GM21576 (cell line): ENCODE measurements at regions not wholly inside any gene's neighbourhood (a gene's known extent, or its start where the extent isn't known, plus 50 kb on each side); places are given as distances from the start of the nearest gene placed in this dataset.
"Not testable (repeated sequence)": the region's sequence is repeated elsewhere in the genome, so short reads cannot be mapped to it uniquely, and the experiment has no call there.

Source experiments
- ATAC-seq: cut with Tn5 transposase; IDR thresholded peaks from one replicate; pipeline ENCODE4 v1.9.1; 2021; ENCODE audit warnings: mild to moderate bottlenecking, moderate library complexity; ENCODE audit not compliant: unreplicated experiment

DNA sequence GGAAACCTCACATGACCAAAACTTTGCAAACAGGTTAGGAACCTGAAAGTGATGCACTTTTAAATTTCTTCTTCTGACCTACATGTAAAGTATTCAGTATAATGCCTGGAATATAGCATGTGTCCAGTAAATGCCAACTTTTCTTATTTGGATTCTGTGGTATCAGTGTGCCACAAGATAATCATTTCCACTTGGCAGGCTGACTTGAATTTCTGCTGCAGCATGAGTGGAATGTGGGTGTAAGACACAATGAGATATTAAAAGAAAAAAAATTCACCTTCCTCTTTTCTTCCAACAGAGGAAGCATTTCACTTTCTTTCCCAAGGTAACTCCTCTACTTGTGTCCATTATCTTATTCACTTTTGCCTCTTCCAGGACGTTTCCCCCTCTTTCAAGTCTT, 141.9 kb upstream of the PRKD1 start:
- no peak for ATAC-seq

- ATAC-seq = not testable (repeated sequence)
These were observed 144.8 kb upstream of the PRKD1 start for GRCh38 chr14:30072454-30072853.

DNA sequence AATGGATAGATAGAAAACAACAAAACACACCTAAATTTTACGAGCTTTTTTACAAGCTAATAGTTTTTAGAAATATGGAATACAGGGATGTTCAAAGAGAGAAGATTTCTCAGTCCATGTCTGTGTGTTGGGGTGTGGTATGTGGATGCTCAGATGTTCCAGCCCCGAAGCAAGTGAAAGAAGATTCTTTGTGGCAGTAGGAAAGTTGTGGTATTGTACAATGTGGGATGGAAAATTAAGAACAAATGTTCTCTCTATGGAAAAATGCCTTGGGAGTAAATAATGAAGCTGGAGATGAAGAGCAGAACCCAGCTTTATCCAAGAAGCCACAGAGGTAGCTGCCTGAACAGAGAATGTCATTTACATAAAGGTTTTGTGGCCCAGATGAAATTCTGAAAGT, 150.3 kb upstream of the PRKD1 start:
- no peak for ATAC-seq

GRCh38 chr14:30078811-30079402, 151.3 kb upstream of the PRKD1 start:
- no peak for ATAC-seq

- ATAC-seq = no peak
These were observed 154.8 kb upstream of the PRKD1 start for GRCh38 chr14:30082486-30082885.

- ATAC-seq = no peak
These were observed 157.2 kb upstream of the PRKD1 start for GRCh38 chr14:30084811-30085210.

DNA sequence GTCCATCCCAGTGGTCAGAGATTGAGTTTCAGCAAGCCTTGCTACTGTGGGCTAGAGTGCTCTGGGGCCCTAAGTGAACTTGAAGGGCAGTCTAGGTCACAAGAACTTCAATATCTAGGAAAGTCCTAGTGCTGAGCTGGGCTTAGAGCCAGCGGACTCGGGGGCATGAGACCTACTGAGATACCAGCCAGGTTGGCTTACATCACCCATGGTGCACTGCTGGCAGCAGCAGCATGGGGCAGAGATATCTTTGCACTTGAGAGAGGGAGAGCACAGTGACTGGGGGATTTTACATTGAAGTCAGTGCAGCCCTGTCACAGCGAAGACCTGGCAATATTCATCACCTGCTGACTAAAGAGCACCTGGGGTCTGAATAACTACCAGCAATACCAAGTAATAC, 158.3 kb upstream of the PRKD1 start:
- no peak for ATAC-seq

GRCh38 chr14:30088620-30089019, 161.0 kb upstream of the PRKD1 start:
- no peak for ATAC-seq

- no peak for ATAC-seq
These were observed 181.5 kb upstream of the PRKD1 start for GRCh38 chr14:30108975-30109700.

GRCh38 chr14:30114051-30114450, 186.4 kb upstream of the PRKD1 start:
- no peak for ATAC-seq

DNA sequence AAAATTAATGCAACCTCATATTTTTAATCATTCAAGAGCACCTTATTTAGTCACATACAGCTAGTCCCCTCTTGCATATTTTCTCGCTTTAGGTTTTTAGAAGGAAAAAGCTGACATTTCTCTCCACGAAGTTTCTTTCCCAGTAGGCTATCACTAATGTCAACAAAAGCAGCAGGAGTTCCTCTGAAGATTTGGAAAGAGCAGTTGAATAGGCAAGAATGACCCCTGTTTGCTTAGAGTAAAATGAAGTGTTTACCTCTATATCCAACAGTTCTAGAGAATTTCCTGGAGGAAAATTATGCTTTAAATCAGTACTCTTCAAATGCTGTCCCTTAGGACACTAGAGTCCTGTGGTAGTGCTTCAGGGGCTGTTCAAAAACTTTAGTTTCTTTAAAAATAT, 188.1 kb upstream of the PRKD1 start:
- no peak for ATAC-seq

- ATAC-seq = no peak
These were observed 191.5 kb upstream of the PRKD1 start for GRCh38 chr14:30118992-30119640.

GRCh38 chr14:30125322-30125979, 197.8 kb upstream of the PRKD1 start:
- no peak for ATAC-seq

- ATAC-seq = no peak
These were observed 202.2 kb upstream of the PRKD1 start for GRCh38 chr14:30129807-30130206.

DNA sequence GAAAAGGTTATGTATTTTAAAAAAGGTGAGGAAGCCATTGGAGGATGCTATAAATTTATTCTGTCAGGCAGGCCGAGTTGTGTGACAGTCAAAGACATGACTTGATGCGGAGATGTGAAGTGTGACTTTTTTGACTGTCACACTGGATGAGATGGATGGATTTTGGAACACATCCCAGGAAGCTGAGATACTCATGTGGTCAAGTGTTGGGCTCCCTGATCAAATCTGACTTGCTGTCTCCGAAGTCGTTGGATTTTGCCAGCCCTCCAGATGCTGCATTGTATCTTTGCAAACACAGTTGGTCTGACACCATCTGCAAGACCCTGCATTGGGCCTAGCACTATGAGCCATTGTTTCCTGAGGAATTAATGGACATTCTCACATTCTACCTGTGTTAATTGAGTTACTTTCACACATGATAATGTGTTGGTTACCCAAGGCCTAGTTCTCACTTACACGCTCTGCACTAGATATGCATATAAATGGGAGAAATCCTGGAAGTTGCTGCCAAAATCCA, 204.0 kb upstream of the PRKD1 start:
- no peak for ATAC-seq

DNA sequence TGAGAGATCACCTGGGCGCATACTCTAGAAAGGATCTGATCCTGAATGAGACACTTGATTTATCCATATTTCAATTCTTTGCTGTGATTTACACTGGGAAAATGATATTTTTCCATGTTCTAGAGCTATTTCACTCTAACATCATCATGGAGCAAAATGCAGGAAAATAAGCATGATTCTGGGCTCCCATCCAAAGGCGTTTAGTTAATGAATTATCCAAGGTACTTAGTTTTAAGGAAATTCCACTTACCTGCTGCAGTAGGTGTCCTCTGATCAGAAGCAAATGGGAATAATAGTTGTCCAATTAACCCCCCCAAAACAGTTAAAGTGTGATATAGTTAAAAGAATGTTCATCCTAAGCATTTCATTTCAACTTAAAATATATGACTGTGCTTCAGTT, 204.5 kb upstream of the PRKD1 start:
- ATAC-seq = no peak

GRCh38 chr14:30134936-30135335, 207.3 kb upstream of the PRKD1 start:
- no peak for ATAC-seq

DNA sequence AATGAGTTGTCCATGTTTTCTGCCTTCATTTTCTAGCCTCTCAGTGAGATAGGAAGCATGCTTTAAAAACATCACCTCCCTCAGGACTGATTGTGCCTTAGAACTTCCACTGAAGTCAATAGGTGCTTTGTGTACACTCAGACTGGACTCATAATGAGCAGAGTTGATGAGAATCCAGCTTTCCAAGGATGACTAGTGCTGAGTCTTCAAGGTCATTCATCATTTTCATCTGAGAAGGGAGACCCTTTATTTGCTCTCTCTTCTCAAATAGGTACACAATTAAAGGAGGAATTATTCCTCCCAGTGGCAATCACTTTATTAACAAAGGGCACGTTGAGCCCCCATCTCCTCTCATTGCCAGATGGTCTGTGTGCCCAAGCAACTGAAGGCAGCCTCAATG, 210.9 kb upstream of the PRKD1 start:
- ATAC-seq = no peak

GRCh38 chr14:30142216-30142615, 214.6 kb upstream of the PRKD1 start:
- no peak for ATAC-seq

DNA sequence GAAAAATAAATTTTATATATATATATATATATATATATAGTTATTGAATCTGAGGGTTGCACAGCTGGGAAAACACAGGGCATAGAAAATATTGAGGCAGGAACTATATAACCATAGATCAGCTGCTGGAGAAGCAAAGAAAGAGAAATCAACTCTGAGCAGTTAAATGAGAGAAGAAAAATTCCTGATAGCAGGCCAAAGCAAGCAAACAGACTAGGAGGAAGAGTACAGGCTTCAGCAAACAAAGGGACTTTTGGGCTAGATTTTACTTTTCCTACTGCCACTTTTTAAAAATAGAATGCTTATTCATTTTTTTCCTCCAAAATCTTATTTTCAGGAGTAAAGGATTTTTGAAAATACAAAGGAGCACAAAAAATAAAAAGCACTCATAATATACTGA, 216.0 kb upstream of the PRKD1 start:
- no peak for ATAC-seq

DNA sequence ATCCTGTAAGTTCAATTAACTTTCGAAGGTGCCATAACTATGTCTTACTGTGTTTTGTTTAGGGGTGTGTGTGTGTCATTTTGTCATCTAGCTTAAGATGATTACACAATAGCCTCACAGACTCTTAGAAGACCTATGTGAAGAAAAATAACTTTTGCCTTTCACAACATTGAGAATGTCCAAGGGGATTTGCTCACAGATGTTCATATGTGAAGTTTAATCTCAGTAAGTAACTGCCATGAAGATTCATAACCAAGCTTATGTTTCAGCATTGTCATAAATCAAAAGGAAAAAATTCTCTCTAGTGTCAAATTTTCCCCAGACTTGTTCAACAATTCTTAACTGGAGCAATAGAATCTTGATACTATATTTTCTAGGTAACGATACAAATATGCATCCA, 226.1 kb upstream of the PRKD1 start:
- ATAC-seq = no peak

GRCh38 chr14:30156571-30156970, 228.9 kb upstream of the PRKD1 start:
- ATAC-seq = no peak
